A673 (cell line): ENCODE measurements at regions not wholly inside any gene's neighbourhood (a gene's known extent, or its start where the extent isn't known, plus 50 kb on each side); places are given as distances from the start of the nearest gene placed in this dataset.

Source experiments
- EZH2 ChIP-seq: fragments of 200-600 bp; sonication (generic); IDR thresholded peaks from 2 replicates; pipeline ENCODE4 v1.6.1; 2017; ENCODE audit warnings: borderline replicate concordance, low read depth, mild to moderate bottlenecking, mixed read lengths, antibody characterized with exemption, low read length; ENCODE audit not compliant: poor library complexity, severe bottlenecking
- TF ChIP-seq, protein P1 (sequence below): fragments of 300-800, 200-600 bp; sonication (generic); conservative IDR thresholded peaks from 2 replicates; pipeline ENCODE4 v1.5.1; 2017; ENCODE audit warnings: low read depth, mild to moderate bottlenecking, antibody characterized with exemption, low read length, moderate library complexity, mixed read lengths

GRCh38 chr4:171668403-171668802, 144.8 kb upstream of the GALNTL6 start:
- TF ChIP-seq, protein P1, sequence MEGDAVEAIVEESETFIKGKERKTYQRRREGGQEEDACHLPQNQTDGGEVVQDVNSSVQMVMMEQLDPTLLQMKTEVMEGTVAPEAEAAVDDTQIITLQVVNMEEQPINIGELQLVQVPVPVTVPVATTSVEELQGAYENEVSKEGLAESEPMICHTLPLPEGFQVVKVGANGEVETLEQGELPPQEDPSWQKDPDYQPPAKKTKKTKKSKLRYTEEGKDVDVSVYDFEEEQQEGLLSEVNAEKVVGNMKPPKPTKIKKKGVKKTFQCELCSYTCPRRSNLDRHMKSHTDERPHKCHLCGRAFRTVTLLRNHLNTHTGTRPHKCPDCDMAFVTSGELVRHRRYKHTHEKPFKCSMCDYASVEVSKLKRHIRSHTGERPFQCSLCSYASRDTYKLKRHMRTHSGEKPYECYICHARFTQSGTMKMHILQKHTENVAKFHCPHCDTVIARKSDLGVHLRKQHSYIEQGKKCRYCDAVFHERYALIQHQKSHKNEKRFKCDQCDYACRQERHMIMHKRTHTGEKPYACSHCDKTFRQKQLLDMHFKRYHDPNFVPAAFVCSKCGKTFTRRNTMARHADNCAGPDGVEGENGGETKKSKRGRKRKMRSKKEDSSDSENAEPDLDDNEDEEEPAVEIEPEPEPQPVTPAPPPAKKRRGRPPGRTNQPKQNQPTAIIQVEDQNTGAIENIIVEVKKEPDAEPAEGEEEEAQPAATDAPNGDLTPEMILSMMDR: no peak
- no peak for TF ChIP-seq EZH2
